ENCODE measurements at regions not wholly inside any gene's neighbourhood (a gene's known extent, or its start where the extent isn't known, plus 50 kb on each side); places are given as distances from the start of the nearest gene placed in this dataset.

GRCh38 chr3:30972449-30972848, 78.0 kb upstream of the GADL1 start:
- Histone ChIP-seq H3K27ac (ENCODE audit: insufficient read depth, low read depth, low read length, poor library complexity, severe bottlenecking) (no peak overlapping the region), H3K36me3 (ENCODE audit: control insufficient read depth, insufficient read depth, low read length) (no peaks in the 10 kb centered on the region), H3K4me3 (ENCODE audit: insufficient read depth, low read depth, low read length) (no peak overlapping the region), H3K4me1 (ENCODE audit: control insufficient read depth, insufficient read depth, low read length) (no peaks in the 10 kb centered on the region), H3K27me3 (ENCODE audit: control insufficient read depth, insufficient read depth, low read length, poor library complexity, severe bottlenecking) (no peaks in the 10 kb centered on the region), H3K9me3 (ENCODE audit: control insufficient read depth, low read length) (no peaks in the 10 kb centered on the region)
- 92 to 94% methylated on average over 1 of the region's 1 CpG for WGBS, 2 experiments

- Histone ChIP-seq H3K36me3 (ENCODE audit: control insufficient read depth, insufficient read depth, low read length) (no peaks in the 10 kb centered on the region), H3K4me3 (ENCODE audit: insufficient read depth, low read depth, low read length) (no peak overlapping the region), H3K27me3 (ENCODE audit: control insufficient read depth, insufficient read depth, low read length, poor library complexity, severe bottlenecking) (no peaks in the 10 kb centered on the region), H3K27ac (ENCODE audit: insufficient read depth, low read depth, low read length, poor library complexity, severe bottlenecking) (no peak overlapping the region), H3K9me3 (ENCODE audit: control insufficient read depth, low read length) (no peaks in the 10 kb centered on the region), H3K4me1 (ENCODE audit: control insufficient read depth, insufficient read depth, low read length) (no peaks in the 10 kb centered on the region)
- WGBS, 2 experiments = 90 to 98% methylated on average over 2 of the region's 2 CpGs
Measured at GRCh38 chr3:30974071-30974470, 79.6 kb upstream of the GADL1 start.

DNA sequence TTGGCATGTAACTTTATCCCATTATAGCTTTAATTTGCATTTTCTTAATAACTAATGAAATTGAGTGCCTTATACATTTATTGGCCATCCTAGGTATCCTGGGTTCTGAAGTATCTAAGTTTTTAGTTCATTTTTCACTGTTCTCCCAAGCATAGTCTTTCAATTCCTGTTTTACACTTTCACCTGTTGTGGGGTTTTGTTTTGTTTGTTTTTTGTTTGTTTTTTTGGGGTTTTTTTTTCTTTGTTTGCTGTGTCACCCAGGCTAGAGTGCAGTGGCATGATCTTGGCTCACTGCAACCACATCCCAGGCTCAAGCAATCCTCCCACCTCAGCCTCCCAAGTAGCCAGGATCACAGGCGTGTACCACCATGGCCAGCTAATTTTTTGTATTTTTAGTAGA, 83.1 kb upstream of the GADL1 start:
- no peaks in the 10 kb centered on the region for H3K27me3 ChIP-seq (ENCODE audit: control insufficient read depth, insufficient read depth, low read length, poor library complexity, severe bottlenecking)
- no peaks in the 10 kb centered on the region for H3K9me3 ChIP-seq (ENCODE audit: control insufficient read depth, low read length)
- H3K4me3 ChIP-seq (ENCODE audit: insufficient read depth, low read depth, low read length) = no peak overlapping the region
- no peak overlapping the region for H3K27ac ChIP-seq (ENCODE audit: insufficient read depth, low read depth, low read length, poor library complexity, severe bottlenecking)
- peaks cover under 1% of the 10 kb centered on the region for H3K4me1 ChIP-seq (ENCODE audit: control insufficient read depth, insufficient read depth, low read length)
- no peaks in the 10 kb centered on the region for H3K36me3 ChIP-seq (ENCODE audit: control insufficient read depth, insufficient read depth, low read length)
- WGBS, 2 experiments = 88 to 92% methylated on average over 1 of the region's 1 CpG

DNA sequence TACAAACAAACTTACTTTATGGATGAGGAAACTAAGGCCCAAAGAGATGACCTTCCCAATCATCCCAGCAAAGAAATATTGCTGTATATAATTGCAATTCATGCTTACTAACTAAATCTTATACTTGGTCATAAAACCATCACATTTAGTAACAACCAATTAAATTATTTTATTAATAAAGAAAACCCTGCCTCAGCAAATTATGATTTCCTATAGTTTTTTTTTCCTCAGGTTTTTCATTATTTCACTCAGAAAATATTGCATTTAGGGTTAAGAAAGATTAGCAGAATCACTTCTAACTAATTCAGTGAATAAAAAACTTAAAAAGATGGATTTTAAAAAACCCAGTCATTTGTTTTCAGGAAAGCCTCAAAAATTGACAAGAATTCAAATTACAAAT, 86.5 kb upstream of the GADL1 start:
- H3K4me1 ChIP-seq (ENCODE audit: control insufficient read depth, insufficient read depth, low read length) = peaks cover 6% of the 10 kb centered on the region
- no peak overlapping the region for H3K4me3 ChIP-seq (ENCODE audit: insufficient read depth, low read depth, low read length)
- no peaks in the 10 kb centered on the region for H3K27me3 ChIP-seq (ENCODE audit: control insufficient read depth, insufficient read depth, low read length, poor library complexity, severe bottlenecking)
- no peak overlapping the region for H3K27ac ChIP-seq (ENCODE audit: insufficient read depth, low read depth, low read length, poor library complexity, severe bottlenecking)
- no peaks in the 10 kb centered on the region for H3K9me3 ChIP-seq (ENCODE audit: control insufficient read depth, low read length)
- no peaks in the 10 kb centered on the region for H3K36me3 ChIP-seq (ENCODE audit: control insufficient read depth, insufficient read depth, low read length)

GRCh38 chr3:30982416-30983075, 88.1 kb upstream of the GADL1 start:
- no peak overlapping the region for H3K4me3 ChIP-seq (ENCODE audit: insufficient read depth, low read depth, low read length)
- no peaks in the 10 kb centered on the region for H3K27me3 ChIP-seq (ENCODE audit: control insufficient read depth, insufficient read depth, low read length, poor library complexity, severe bottlenecking)
- WGBS, 2 experiments = 88 to 90% methylated on average over 3 of the region's 3 CpGs
- peaks cover 10% of the 10 kb centered on the region for H3K4me1 ChIP-seq (ENCODE audit: control insufficient read depth, insufficient read depth, low read length)
- no peaks in the 10 kb centered on the region for H3K36me3 ChIP-seq (ENCODE audit: control insufficient read depth, insufficient read depth, low read length)
- no peaks in the 10 kb centered on the region for H3K9me3 ChIP-seq (ENCODE audit: control insufficient read depth, low read length)
- H3K27ac ChIP-seq (ENCODE audit: insufficient read depth, low read depth, low read length, poor library complexity, severe bottlenecking) = no peak overlapping the region

- Histone ChIP-seq H3K27ac (ENCODE audit: insufficient read depth, low read depth, low read length, poor library complexity, severe bottlenecking) (no peak overlapping the region), H3K4me3 (ENCODE audit: insufficient read depth, low read depth, low read length) (no peak overlapping the region), H3K4me1 (ENCODE audit: control insufficient read depth, insufficient read depth, low read length) (peaks cover 14% of the 10 kb centered on the region), H3K36me3 (ENCODE audit: control insufficient read depth, insufficient read depth, low read length) (no peaks in the 10 kb centered on the region), H3K9me3 (ENCODE audit: control insufficient read depth, low read length) (no peaks in the 10 kb centered on the region), H3K27me3 (ENCODE audit: control insufficient read depth, insufficient read depth, low read length, poor library complexity, severe bottlenecking) (no peaks in the 10 kb centered on the region)
- 90 to 93% methylated on average over 3 to 4 of the region's 4 CpGs for WGBS, 2 experiments
Measured at GRCh38 chr3:30984855-30985749, 90.6 kb upstream of the GADL1 start.

- H3K9me3 ChIP-seq (ENCODE audit: control insufficient read depth, low read length) = no peaks in the 10 kb centered on the region
- H3K4me1 ChIP-seq (ENCODE audit: control insufficient read depth, insufficient read depth, low read length) = peaks cover 14% of the 10 kb centered on the region
- H3K4me3 ChIP-seq (ENCODE audit: insufficient read depth, low read depth, low read length) = no peak overlapping the region
- H3K36me3 ChIP-seq (ENCODE audit: control insufficient read depth, insufficient read depth, low read length) = no peaks in the 10 kb centered on the region
- H3K27ac ChIP-seq (ENCODE audit: insufficient read depth, low read depth, low read length, poor library complexity, severe bottlenecking) = no peak overlapping the region
- H3K27me3 ChIP-seq (ENCODE audit: control insufficient read depth, insufficient read depth, low read length, poor library complexity, severe bottlenecking) = no peaks in the 10 kb centered on the region
- 92% methylated on average over 3 of the region's 3 CpGs for WGBS, 2 experiments
Measured at GRCh38 chr3:30986551-30986950, 92.1 kb upstream of the GADL1 start.

DNA sequence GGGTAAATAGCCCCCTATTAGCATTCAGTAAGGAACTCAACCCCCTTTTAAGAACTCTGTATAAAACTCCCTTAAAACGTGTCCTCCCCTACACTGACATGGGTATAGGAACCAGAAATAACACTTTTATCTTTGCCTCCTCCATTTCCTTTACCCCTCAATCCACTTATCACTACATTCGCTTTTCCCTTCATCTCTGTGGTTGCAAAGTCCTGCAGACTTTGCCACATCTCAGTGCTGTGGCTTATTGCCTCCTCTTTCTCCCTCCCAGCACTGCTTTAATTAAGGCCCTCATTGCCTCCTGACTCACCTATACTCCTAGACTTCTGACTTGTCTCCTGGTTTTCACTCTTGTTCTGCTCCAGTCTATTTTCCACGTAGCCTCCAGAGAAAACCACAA, 94.3 kb upstream of the GADL1 start:
- Histone ChIP-seq H3K9me3 (ENCODE audit: control insufficient read depth, low read length) (no peaks in the 10 kb centered on the region), H3K4me1 (ENCODE audit: control insufficient read depth, insufficient read depth, low read length) (peaks cover 7% of the 10 kb centered on the region), H3K4me3 (ENCODE audit: insufficient read depth, low read depth, low read length) (no peak overlapping the region), H3K36me3 (ENCODE audit: control insufficient read depth, insufficient read depth, low read length) (no peaks in the 10 kb centered on the region), H3K27me3 (ENCODE audit: control insufficient read depth, insufficient read depth, low read length, poor library complexity, severe bottlenecking) (no peaks in the 10 kb centered on the region), H3K27ac (ENCODE audit: insufficient read depth, low read depth, low read length, poor library complexity, severe bottlenecking) (peak overlapping the region; percentile 31)
- 87 to 89% methylated on average over 3 of the region's 3 CpGs for WGBS, 2 experiments

- peak overlapping the region; percentile 31 for H3K27ac ChIP-seq (ENCODE audit: insufficient read depth, low read depth, low read length, poor library complexity, severe bottlenecking)
- no peaks in the 10 kb centered on the region for H3K36me3 ChIP-seq (ENCODE audit: control insufficient read depth, insufficient read depth, low read length)
- no peak overlapping the region for H3K4me3 ChIP-seq (ENCODE audit: insufficient read depth, low read depth, low read length)
- H3K4me1 ChIP-seq (ENCODE audit: control insufficient read depth, insufficient read depth, low read length) = peaks cover 7% of the 10 kb centered on the region
- H3K27me3 ChIP-seq (ENCODE audit: control insufficient read depth, insufficient read depth, low read length, poor library complexity, severe bottlenecking) = no peaks in the 10 kb centered on the region
- H3K9me3 ChIP-seq (ENCODE audit: control insufficient read depth, low read length) = no peaks in the 10 kb centered on the region
- 89 to 91% methylated on average over 2 of the region's 2 CpGs for WGBS, 2 experiments
Measured at GRCh38 chr3:30989276-30990030, 95.0 kb upstream of the GADL1 start.

DNA sequence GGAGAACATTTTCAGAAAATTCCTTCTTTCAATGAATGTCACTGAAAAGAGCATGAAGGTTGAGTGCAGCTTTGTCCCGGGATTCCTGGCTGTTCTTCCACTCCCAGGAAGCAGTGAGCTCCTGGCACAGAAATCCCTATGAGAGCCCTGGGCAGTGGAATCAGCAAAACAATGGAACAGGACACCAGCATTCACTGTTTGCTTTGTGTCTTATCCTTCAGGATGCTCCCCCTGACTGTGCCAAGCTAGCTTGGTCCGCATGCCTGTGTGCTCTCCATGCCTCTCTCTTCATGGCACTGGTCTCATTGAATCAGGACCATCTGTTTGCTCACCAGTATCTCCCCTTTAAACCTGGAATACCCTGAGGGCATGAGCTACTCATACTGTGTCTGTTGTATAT, 102.0 kb upstream of the GADL1 start:
- Histone ChIP-seq H3K36me3 (ENCODE audit: control insufficient read depth, insufficient read depth, low read length) (no peaks in the 10 kb centered on the region), H3K4me3 (ENCODE audit: insufficient read depth, low read depth, low read length) (no peak overlapping the region), H3K4me1 (ENCODE audit: control insufficient read depth, insufficient read depth, low read length) (no peaks in the 10 kb centered on the region), H3K9me3 (ENCODE audit: control insufficient read depth, low read length) (no peaks in the 10 kb centered on the region), H3K27ac (ENCODE audit: insufficient read depth, low read depth, low read length, poor library complexity, severe bottlenecking) (no peak overlapping the region), H3K27me3 (ENCODE audit: control insufficient read depth, insufficient read depth, low read length, poor library complexity, severe bottlenecking) (no peaks in the 10 kb centered on the region)
- 19 to 25% methylated on average over 2 of the region's 2 CpGs for WGBS, 2 experiments

Data from ectodermal cell (in vitro differentiated cells).